ENCODE measurements at regions not wholly inside any gene's neighbourhood (a gene's known extent, or its start where the extent isn't known, plus 50 kb on each side); places are given as distances from the start of the nearest gene placed in this dataset.

DNA sequence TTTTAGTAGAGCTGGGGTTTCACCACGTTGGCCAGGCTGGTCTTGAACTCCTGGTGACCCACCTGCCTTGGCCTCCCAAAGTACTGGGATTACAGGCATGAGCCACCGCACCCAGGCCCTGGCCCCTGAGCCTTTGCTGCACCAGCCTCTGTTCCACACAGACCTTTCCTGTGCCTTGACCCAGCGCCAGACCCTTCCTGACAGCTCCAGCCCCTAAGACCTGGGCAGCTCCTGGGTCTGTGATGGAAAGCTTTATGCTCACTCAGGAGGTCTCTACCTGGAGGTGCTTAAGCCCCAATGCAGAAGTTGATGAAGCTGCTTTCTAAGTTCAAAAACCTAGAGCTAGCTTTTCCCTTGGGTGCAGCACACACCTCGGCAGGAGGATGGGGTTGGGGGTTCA lies 58.8 kb upstream of the NEK6 start:
- TF ChIP-seq, protein P1, sequence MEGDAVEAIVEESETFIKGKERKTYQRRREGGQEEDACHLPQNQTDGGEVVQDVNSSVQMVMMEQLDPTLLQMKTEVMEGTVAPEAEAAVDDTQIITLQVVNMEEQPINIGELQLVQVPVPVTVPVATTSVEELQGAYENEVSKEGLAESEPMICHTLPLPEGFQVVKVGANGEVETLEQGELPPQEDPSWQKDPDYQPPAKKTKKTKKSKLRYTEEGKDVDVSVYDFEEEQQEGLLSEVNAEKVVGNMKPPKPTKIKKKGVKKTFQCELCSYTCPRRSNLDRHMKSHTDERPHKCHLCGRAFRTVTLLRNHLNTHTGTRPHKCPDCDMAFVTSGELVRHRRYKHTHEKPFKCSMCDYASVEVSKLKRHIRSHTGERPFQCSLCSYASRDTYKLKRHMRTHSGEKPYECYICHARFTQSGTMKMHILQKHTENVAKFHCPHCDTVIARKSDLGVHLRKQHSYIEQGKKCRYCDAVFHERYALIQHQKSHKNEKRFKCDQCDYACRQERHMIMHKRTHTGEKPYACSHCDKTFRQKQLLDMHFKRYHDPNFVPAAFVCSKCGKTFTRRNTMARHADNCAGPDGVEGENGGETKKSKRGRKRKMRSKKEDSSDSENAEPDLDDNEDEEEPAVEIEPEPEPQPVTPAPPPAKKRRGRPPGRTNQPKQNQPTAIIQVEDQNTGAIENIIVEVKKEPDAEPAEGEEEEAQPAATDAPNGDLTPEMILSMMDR (IDR thresholded peaks at IDR 0.05; ENCODE audit: insufficient read depth, low read depth, low read length), result no peak
- no peak for TF ChIP-seq EZH2 (IDR thresholded peaks at IDR 0.05; ENCODE audit: insufficient read depth, low read length)
